Trophoblast cell (in vitro differentiated cells and primary cell): ENCODE measurements at regions not wholly inside any gene's neighbourhood (a gene's known extent, or its start where the extent isn't known, plus 50 kb on each side); places are given as distances from the start of the nearest gene placed in this dataset.
"Not testable (repeated sequence)": the region's sequence is repeated elsewhere in the genome, so short reads cannot be mapped to it uniquely, and the experiment has no call there.

Experiments
- DNase-seq, 2 donors: peaks; one replicate each; pipeline ENCODE4 v3.0.0-alpha.2; 2016
- H2AFZ ChIP-seq: 2 replicates; pipeline ENCODE4 v1.6.1; 2013; ENCODE audit warnings: low read length, moderate library complexity, mild to moderate bottlenecking; ENCODE audit not compliant: insufficient read depth, poor library complexity
- H2AK5ac ChIP-seq: 2 replicates; pipeline ENCODE4 v1.6.1; 2013; ENCODE audit warnings: mild to moderate bottlenecking, low read length
- H2BK120ac ChIP-seq: 2 replicates; pipeline ENCODE4 v1.6.1; 2013; ENCODE audit warnings: low read length, mild to moderate bottlenecking, moderate library complexity; ENCODE audit not compliant: insufficient read depth, poor library complexity
- H2BK12ac ChIP-seq: 2 replicates; pipeline ENCODE4 v1.6.1; 2013; ENCODE audit warnings: mild to moderate bottlenecking, low read length, moderate library complexity
- H2BK5ac ChIP-seq: 2 replicates; pipeline ENCODE4 v1.6.1; 2013; ENCODE audit warnings: low read length, low read depth, moderate library complexity, mild to moderate bottlenecking; ENCODE audit not compliant: poor library complexity
- H3K14ac ChIP-seq: 2 replicates; pipeline ENCODE4 v1.6.1; 2013; ENCODE audit warnings: mild to moderate bottlenecking, low read length
- H3K18ac ChIP-seq: 2 replicates; pipeline ENCODE4 v1.6.1; 2013; ENCODE audit warnings: mild to moderate bottlenecking, low read length
- H3K23ac ChIP-seq: 2 replicates; pipeline ENCODE4 v1.6.1; 2013; ENCODE audit warnings: low read length
- H3K27ac ChIP-seq: 2 replicates; pipeline ENCODE4 v1.5.1; 2013; ENCODE audit warnings: low read depth, mild to moderate bottlenecking, inconsistent platforms, low read length, moderate library complexity
- H3K27me3 ChIP-seq: 2 replicates; pipeline ENCODE4 v1.6.1; 2013; ENCODE audit warnings: inconsistent platforms, mild to moderate bottlenecking, low read length, moderate library complexity; ENCODE audit not compliant: insufficient read depth
- H3K36me3 ChIP-seq, 2 experiments: 1 replicate in 1 of 2; 2 replicates in 1 of 2; pipeline ENCODE4 v1.6.1; 2013; ENCODE audit warnings: low read length in 2 of 2, mild to moderate bottlenecking in 2 of 2, moderate library complexity in 1 of 2; ENCODE audit not compliant: insufficient read depth in 2 of 2, control insufficient read depth in 1 of 2
- H3K4ac ChIP-seq: 2 replicates; pipeline ENCODE4 v1.6.1; 2013; ENCODE audit warnings: low read depth, mild to moderate bottlenecking, low read length, moderate library complexity
- H3K4me1 ChIP-seq, 2 experiments: 1 replicate in 1 of 2; 2 replicates in 1 of 2; pipeline ENCODE4 v1.6.1; 2013; ENCODE audit warnings: low read length in 2 of 2, mild to moderate bottlenecking in 2 of 2, moderate library complexity in 1 of 2; ENCODE audit not compliant: insufficient read depth in 2 of 2, control insufficient read depth in 1 of 2
- H3K4me2 ChIP-seq: 2 replicates; pipeline ENCODE4 v1.6.1; 2013; ENCODE audit warnings: inconsistent platforms, mild to moderate bottlenecking, low read length, moderate library complexity
- H3K4me3 ChIP-seq: 2 replicates; pipeline ENCODE4 v1.5.1; 2013; ENCODE audit warnings: mild to moderate bottlenecking, low read depth, low read length, inconsistent platforms
- H3K79me1 ChIP-seq: one replicate; pipeline ENCODE4 v1.6.1; 2013; ENCODE audit warnings: low read length
- H3K79me2 ChIP-seq: 2 replicates; pipeline ENCODE4 v1.6.1; 2013; ENCODE audit warnings: low read length, mild to moderate bottlenecking; ENCODE audit not compliant: control insufficient read depth, insufficient read depth, poor library complexity
- H3K9ac ChIP-seq: 2 replicates; pipeline ENCODE4 v1.6.1; 2013; ENCODE audit warnings: mild to moderate bottlenecking, low read length
- H3K9me3 ChIP-seq: 2 replicates; pipeline ENCODE4 v1.6.1; 2013; ENCODE audit warnings: low read depth, mild to moderate bottlenecking, control low read depth, inconsistent platforms, low read length; ENCODE audit not compliant: insufficient read depth
- H4K12ac ChIP-seq: 2 replicates; pipeline ENCODE4 v1.6.1; 2013; ENCODE audit warnings: low read depth, mild to moderate bottlenecking, low read length, moderate library complexity
- H4K8ac ChIP-seq: 2 replicates; pipeline ENCODE4 v1.6.1; 2013; ENCODE audit warnings: low read depth, mild to moderate bottlenecking, low read length, moderate library complexity
- H4K91ac ChIP-seq: one replicate; pipeline ENCODE4 v1.6.1; 2013; ENCODE audit warnings: low read depth, mild to moderate bottlenecking, low read length, moderate library complexity
- WGBS: extraction: QIAGEN DNeasy Blood & Tissue Kit; methylation state at CpG from one replicate; pipeline ENCODE4 v1.1.7; 2013; ENCODE audit warnings: missing lambda C conversion rate; ENCODE audit not compliant: insufficient read length, insufficient coverage; ENCODE audit errors: extremely low coverage; 5-methylcytosine and 5-hydroxymethylcytosine counted together

- Histone ChIP-seq H2BK12ac (no peak overlapping the region), H3K27ac (no peak overlapping the region), H4K8ac (no peak overlapping the region), H2BK120ac (no peak overlapping the region), H3K23ac (no peak overlapping the region), H3K4me3 (no peak overlapping the region), H2AK5ac (no peak overlapping the region), H3K14ac (no peak overlapping the region), H3K9me3 (no peaks in the 10 kb centered on the region), H3K36me3 (no peaks in the 10 kb centered on the region), H3K18ac (no peak overlapping the region), H4K12ac (no peak overlapping the region), H2BK5ac (no peak overlapping the region), H3K4me2 (no peak overlapping the region), H3K27me3 (no peaks in the 10 kb centered on the region), H3K79me1 (no peaks in the 10 kb centered on the region), H3K9ac (no peak overlapping the region), H3K79me2 (no peaks in the 10 kb centered on the region), H3K4ac (no peak overlapping the region), H2AFZ (no peak overlapping the region), H3K4me1 (no peaks in the 10 kb centered on the region), H4K91ac (no peak overlapping the region)
- WGBS = no CpG with 5 or more reads among the region's 13 CpGs
- no peak for DNase-seq
Observed at GRCh38 chr10:117805139-117805538, 241.6 kb downstream of the RAB11FIP2 start.

- Histone ChIP-seq H4K8ac (no peak overlapping the region), H2AFZ (no peak overlapping the region), H3K14ac (no peak overlapping the region), H2BK12ac (no peak overlapping the region), H3K23ac (no peak overlapping the region), H3K18ac (no peak overlapping the region), H3K79me1 (no peaks in the 10 kb centered on the region), H3K27ac (no peak overlapping the region), H4K12ac (no peak overlapping the region), H2BK120ac (no peak overlapping the region), H3K27me3 (no peaks in the 10 kb centered on the region), H3K79me2 (no peaks in the 10 kb centered on the region), H3K4ac (no peak overlapping the region), H3K36me3 (no peaks in the 10 kb centered on the region), H3K9ac (peak overlapping the region; percentile 49), H4K91ac (no peak overlapping the region), H2BK5ac (no peak overlapping the region), H2AK5ac (no peak overlapping the region), H3K9me3 (peaks cover 3% of the 10 kb centered on the region), H3K4me3 (no peak overlapping the region), H3K4me2 (no peak overlapping the region), H3K4me1 (no peaks in the 10 kb centered on the region)
- whole genome bisulfite sequencing = no CpG with 5 or more reads among the region's 4 CpGs
- no peak for DNase-seq
Observed at GRCh38 chr10:117807441-117807840, 239.3 kb downstream of the RAB11FIP2 start.

GRCh38 chr10:117815816-117816215 is 230.9 kb downstream of the RAB11FIP2 start:
- not testable (repeated sequence) for H4K91ac ChIP-seq, H3K14ac ChIP-seq, H3K4me2 ChIP-seq, H3K79me2 ChIP-seq, H2BK12ac ChIP-seq, H2AFZ ChIP-seq, H3K23ac ChIP-seq, H3K4me3 ChIP-seq, H3K9ac ChIP-seq, H2BK120ac ChIP-seq, H3K9me3 ChIP-seq, H3K4me1 ChIP-seq, H3K36me3 ChIP-seq, H3K79me1 ChIP-seq, H4K12ac ChIP-seq, H2BK5ac ChIP-seq, H3K4ac ChIP-seq, H3K27ac ChIP-seq, H4K8ac ChIP-seq, H3K18ac ChIP-seq, H2AK5ac ChIP-seq, H3K27me3 ChIP-seq
- DNase-seq = peak in 1 of 2 donors; percentile 20
- no CpG with 5 or more reads among the region's 2 CpGs for WGBS

GRCh38 chr10:117817116-117817515 is 229.6 kb downstream of the RAB11FIP2 start:
- Histone ChIP-seq H2BK120ac (no peak overlapping the region), H2BK5ac (no peak overlapping the region), H4K8ac (no peak overlapping the region), H3K4me3 (no peak overlapping the region), H2AK5ac (no peak overlapping the region), H2AFZ (no peak overlapping the region), H3K4ac (no peak overlapping the region), H3K79me1 (no peaks in the 10 kb centered on the region), H3K9me3 (no peaks in the 10 kb centered on the region), H4K12ac (no peak overlapping the region), H3K18ac (no peak overlapping the region), H3K27me3 (no peaks in the 10 kb centered on the region), H3K23ac (no peak overlapping the region), H3K27ac (no peak overlapping the region), H4K91ac (no peak overlapping the region), H3K4me2 (no peak overlapping the region), H3K4me1 (no peaks in the 10 kb centered on the region), H3K9ac (no peak overlapping the region), H3K14ac (no peak overlapping the region), H3K36me3 (no peaks in the 10 kb centered on the region), H3K79me2 (no peaks in the 10 kb centered on the region), H2BK12ac (no peak overlapping the region)
- no CpG with 5 or more reads among the region's 3 CpGs for WGBS
- DNase-seq = no peak
